ENCODE measurements at regions not wholly inside any gene's neighbourhood (a gene's known extent, or its start where the extent isn't known, plus 50 kb on each side); places are given as distances from the start of the nearest gene placed in this dataset.

GRCh38 chr1:188689542-188689941 is 1788.1 kb downstream of the BRINP3 start:
- Histone ChIP-seq H3K4me2 (ENCODE audit: insufficient read depth, low read length) (no peak overlapping the region), H2AFZ (ENCODE audit: low read depth, low read length) (no peak overlapping the region)
- no peak for DNase-seq

GRCh38 chr1:188700116-188700515 is 1777.5 kb downstream of the BRINP3 start:
- Histone ChIP-seq H2AFZ (ENCODE audit: low read depth, low read length) (no peak overlapping the region), H3K79me2 (ENCODE audit: insufficient read depth, low read length) (no peaks in the 10 kb centered on the region), H3K4me1 (ENCODE audit: insufficient read depth, low read length) (no peaks in the 10 kb centered on the region), H3K9me3 (ENCODE audit: insufficient read depth, low read length, severe bottlenecking) (no peaks in the 10 kb centered on the region), H3K9ac (ENCODE audit: low read depth, low read length) (no peak overlapping the region), H3K27ac (ENCODE audit: low read length) (no peak overlapping the region), H3K4me2 (ENCODE audit: insufficient read depth, low read length) (no peak overlapping the region), H3K27me3 (ENCODE audit: insufficient read depth, low read length, poor library complexity) (no peaks in the 10 kb centered on the region), H3K36me3 (ENCODE audit: insufficient read depth, low read length) (no peaks in the 10 kb centered on the region), H3K4me3 (ENCODE audit: low read depth in 1 of 2, low read length in 2 of 2) (no peak overlapping the region), H4K20me1 (ENCODE audit: insufficient read depth, low read length) (no peaks in the 10 kb centered on the region)
- DNase-seq (no peak), ATAC-seq (ENCODE audit: insufficient read depth, low read depth) (no peak)
- TF ChIP-seq EZH2 (IDR thresholded peaks at IDR 0.05; ENCODE audit: borderline replicate concordance, low read depth, low read length, severe bottlenecking) (no peak), CTCF (IDR thresholded peaks at IDR 0.05; ENCODE audit: borderline replicate concordance, extremely low read depth, low read length, poor library complexity, severe bottlenecking) (no peak)

More at GRCh38 chr1:188689542-188689941, 1788.1 kb downstream of the BRINP3 start:
- no peaks in the 10 kb centered on the region for H4K20me1 ChIP-seq (ENCODE audit: insufficient read depth, low read length)
- H3K9ac ChIP-seq (ENCODE audit: low read depth, low read length), result no peak overlapping the region
- no peaks in the 10 kb centered on the region for H3K36me3 ChIP-seq (ENCODE audit: insufficient read depth, low read length)
- no peaks in the 10 kb centered on the region for H3K4me1 ChIP-seq (ENCODE audit: insufficient read depth, low read length)
- H3K4me3 ChIP-seq (ENCODE audit: low read depth in 1 of 2, low read length in 2 of 2), result no peak overlapping the region
- no peaks in the 10 kb centered on the region for H3K9me3 ChIP-seq (ENCODE audit: insufficient read depth, low read length, severe bottlenecking)
- no peaks in the 10 kb centered on the region for H3K27me3 ChIP-seq (ENCODE audit: insufficient read depth, low read length, poor library complexity)
- no peak overlapping the region for H3K27ac ChIP-seq (ENCODE audit: low read length)
- no peak for ATAC-seq (ENCODE audit: insufficient read depth, low read depth)
- no peaks in the 10 kb centered on the region for H3K79me2 ChIP-seq (ENCODE audit: insufficient read depth, low read length)
- no peak for TF ChIP-seq CTCF (IDR thresholded peaks at IDR 0.05; ENCODE audit: borderline replicate concordance, extremely low read depth, low read length, poor library complexity, severe bottlenecking)
- TF ChIP-seq EZH2 (IDR thresholded peaks at IDR 0.05; ENCODE audit: borderline replicate concordance, low read depth, low read length, severe bottlenecking), result no peak

- Histone ChIP-seq H3K4me3 (ENCODE audit: low read depth in 1 of 2, low read length in 2 of 2) (no peak overlapping the region), H3K27me3 (ENCODE audit: insufficient read depth, low read length, poor library complexity) (no peaks in the 10 kb centered on the region), H4K20me1 (ENCODE audit: insufficient read depth, low read length) (no peaks in the 10 kb centered on the region), H2AFZ (ENCODE audit: low read depth, low read length) (no peak overlapping the region), H3K9ac (ENCODE audit: low read depth, low read length) (no peak overlapping the region), H3K9me3 (ENCODE audit: insufficient read depth, low read length, severe bottlenecking) (no peaks in the 10 kb centered on the region), H3K36me3 (ENCODE audit: insufficient read depth, low read length) (no peaks in the 10 kb centered on the region), H3K4me2 (ENCODE audit: insufficient read depth, low read length) (no peak overlapping the region), H3K27ac (ENCODE audit: low read length) (no peak overlapping the region), H3K4me1 (ENCODE audit: insufficient read depth, low read length) (no peaks in the 10 kb centered on the region), H3K79me2 (ENCODE audit: insufficient read depth, low read length) (no peaks in the 10 kb centered on the region)
- DNase-seq (no peak), ATAC-seq (ENCODE audit: insufficient read depth, low read depth) (no peak)
- no peak for TF ChIP-seq CTCF (IDR thresholded peaks at IDR 0.05; ENCODE audit: borderline replicate concordance, extremely low read depth, low read length, poor library complexity, severe bottlenecking)
- no peak for TF ChIP-seq EZH2 (IDR thresholded peaks at IDR 0.05; ENCODE audit: borderline replicate concordance, low read depth, low read length, severe bottlenecking)
These were observed 1770.9 kb downstream of the BRINP3 start for GRCh38 chr1:188706742-188707141.
